ENCODE measurements at regions not wholly inside any gene's neighbourhood (a gene's known extent, or its start where the extent isn't known, plus 50 kb on each side); places are given as distances from the start of the nearest gene placed in this dataset.

- H3K4me1 Mint-ChIP-seq = no peaks in the 10 kb centered on the region
Observed at GRCh38 chr2:18446715-18447114, 113.7 kb downstream of the RDH14 start.

GRCh38 chr2:18445433-18446320 is 114.8 kb downstream of the RDH14 start:
- POLR2A ChIA-PET = no interaction called here
- Mint-ChIP-seq H3K36me3 (ENCODE audit: low read depth) (no peaks in the 10 kb centered on the region), H3K9me3 (no peaks in the 10 kb centered on the region), H3K4me1 (no peaks in the 10 kb centered on the region), H3K27me3 (peaks cover 13% of the 10 kb centered on the region), H3K27ac (no peak overlapping the region), H3K4me3 (no peak overlapping the region)
- CTCF ChIA-PET = no interaction called here
- DNase-seq = no peak

More at GRCh38 chr2:18446715-18447114, 113.7 kb downstream of the RDH14 start:
- ChIA-PET CTCF (no interaction called here), POLR2A (no interaction called here)
- no peak for DNase-seq
- Mint-ChIP-seq H3K36me3 (ENCODE audit: low read depth) (no peaks in the 10 kb centered on the region), H3K27me3 (peaks cover 12% of the 10 kb centered on the region), H3K27ac (no peak overlapping the region), H3K4me3 (no peak overlapping the region), H3K9me3 (no peaks in the 10 kb centered on the region)

GRCh38 chr2:18444806-18445205 is 115.6 kb downstream of the RDH14 start:
- CTCF ChIA-PET = no interaction called here
- no peak overlapping the region for H3K4me3 Mint-ChIP-seq
- no peak for DNase-seq
- POLR2A ChIA-PET = no interaction called here
- no peak overlapping the region for H3K27ac Mint-ChIP-seq
- H3K27me3 Mint-ChIP-seq = peaks cover 13% of the 10 kb centered on the region
- no peaks in the 10 kb centered on the region for H3K9me3 Mint-ChIP-seq
- H3K4me1 Mint-ChIP-seq = no peaks in the 10 kb centered on the region
- H3K36me3 Mint-ChIP-seq (ENCODE audit: low read depth) = no peaks in the 10 kb centered on the region

GRCh38 chr2:18441583-18441982 is 118.9 kb downstream of the RDH14 start:
- Mint-ChIP-seq H3K9me3 (no peaks in the 10 kb centered on the region), H3K4me1 (no peaks in the 10 kb centered on the region), H3K27ac (no peak overlapping the region), H3K27me3 (peaks cover 15% of the 10 kb centered on the region), H3K36me3 (ENCODE audit: low read depth) (no peaks in the 10 kb centered on the region), H3K4me3 (no peak overlapping the region)
- DNase-seq = no peak
- CTCF ChIA-PET = no interaction called here
- POLR2A ChIA-PET = no interaction called here

GRCh38 chr2:18440777-18441176 is 119.7 kb downstream of the RDH14 start:
- POLR2A ChIA-PET = no interaction called here
- no peaks in the 10 kb centered on the region for H3K36me3 Mint-ChIP-seq (ENCODE audit: low read depth)
- CTCF ChIA-PET = no interaction called here
- no peak overlapping the region for H3K4me3 Mint-ChIP-seq
- H3K27ac Mint-ChIP-seq = no peak overlapping the region
- no peaks in the 10 kb centered on the region for H3K4me1 Mint-ChIP-seq
- no peaks in the 10 kb centered on the region for H3K9me3 Mint-ChIP-seq
- no peak for DNase-seq
- peaks cover 16% of the 10 kb centered on the region for H3K27me3 Mint-ChIP-seq

- CTCF ChIA-PET = no interaction called here
- H3K27me3 Mint-ChIP-seq = peaks cover 14% of the 10 kb centered on the region
- no peak overlapping the region for H3K4me3 Mint-ChIP-seq
- H3K36me3 Mint-ChIP-seq (ENCODE audit: low read depth) = no peaks in the 10 kb centered on the region
- POLR2A ChIA-PET = no interaction called here
- no peaks in the 10 kb centered on the region for H3K4me1 Mint-ChIP-seq
- H3K27ac Mint-ChIP-seq = no peak overlapping the region
- no peak for DNase-seq
- no peaks in the 10 kb centered on the region for H3K9me3 Mint-ChIP-seq
Observed at GRCh38 chr2:18440141-18440661, 120.3 kb downstream of the RDH14 start.

- ChIA-PET CTCF (no interaction called here), POLR2A (no interaction called here)
- H3K9me3 Mint-ChIP-seq = no peaks in the 10 kb centered on the region
- no peak for DNase-seq
- H3K27ac Mint-ChIP-seq = no peak overlapping the region
- no peaks in the 10 kb centered on the region for H3K36me3 Mint-ChIP-seq (ENCODE audit: low read depth)
- H3K4me3 Mint-ChIP-seq = no peak overlapping the region
- H3K27me3 Mint-ChIP-seq = peaks cover 14% of the 10 kb centered on the region
- H3K4me1 Mint-ChIP-seq = no peaks in the 10 kb centered on the region
Observed at GRCh38 chr2:18439716-18440115, 120.7 kb downstream of the RDH14 start.

GRCh38 chr2:18437909-18438308 is 122.5 kb downstream of the RDH14 start:
- H3K27me3 Mint-ChIP-seq = peaks cover 10% of the 10 kb centered on the region
- no peak for DNase-seq
- H3K27ac Mint-ChIP-seq = no peak overlapping the region
- POLR2A ChIA-PET = no interaction called here
- no peaks in the 10 kb centered on the region for H3K36me3 Mint-ChIP-seq (ENCODE audit: low read depth)
- H3K4me3 Mint-ChIP-seq = no peak overlapping the region
- H3K9me3 Mint-ChIP-seq = no peaks in the 10 kb centered on the region
- no peaks in the 10 kb centered on the region for H3K4me1 Mint-ChIP-seq
- CTCF ChIA-PET = no interaction called here

GRCh38 chr2:18436503-18437005 is 123.9 kb downstream of the RDH14 start:
- Mint-ChIP-seq H3K36me3 (ENCODE audit: low read depth) (no peaks in the 10 kb centered on the region), H3K9me3 (no peaks in the 10 kb centered on the region), H3K27ac (no peak overlapping the region), H3K4me1 (no peaks in the 10 kb centered on the region), H3K27me3 (peaks cover 3% of the 10 kb centered on the region), H3K4me3 (no peak overlapping the region)
- DNase-seq = no peak
- CTCF ChIA-PET = interaction anchor here (1.4 kb wide), 1 partner anchor 12 kb away, joined by 5 read pairs; no protein-coding TSS in a partner anchor
- POLR2A ChIA-PET = no interaction called here

GRCh38 chr2:18435426-18436037 is 124.9 kb downstream of the RDH14 start:
- Mint-ChIP-seq H3K27ac (no peak overlapping the region), H3K4me1 (no peaks in the 10 kb centered on the region), H3K4me3 (no peak overlapping the region), H3K27me3 (peaks cover 3% of the 10 kb centered on the region), H3K36me3 (ENCODE audit: low read depth) (no peaks in the 10 kb centered on the region), H3K9me3 (no peaks in the 10 kb centered on the region)
- ChIA-PET POLR2A (no interaction called here), CTCF (interaction anchor here (1.4 kb wide), 1 partner anchor 13 kb away, joined by 5 read pairs; no protein-coding TSS in a partner anchor)
- DNase-seq = no peak

- POLR2A ChIA-PET = no interaction called here
- peaks cover 2% of the 10 kb centered on the region for H3K27me3 Mint-ChIP-seq
- H3K4me1 Mint-ChIP-seq = no peaks in the 10 kb centered on the region
- no peak overlapping the region for H3K4me3 Mint-ChIP-seq
- no peak for DNase-seq
- H3K27ac Mint-ChIP-seq = no peak overlapping the region
- no peaks in the 10 kb centered on the region for H3K36me3 Mint-ChIP-seq (ENCODE audit: low read depth)
- H3K9me3 Mint-ChIP-seq = no peaks in the 10 kb centered on the region
- CTCF ChIA-PET = no interaction called here
Observed at GRCh38 chr2:18433872-18434271, 126.6 kb downstream of the RDH14 start.

GRCh38 chr2:18432999-18433398 is 127.5 kb downstream of the RDH14 start:
- no peak for DNase-seq
- ChIA-PET CTCF (no interaction called here), POLR2A (no interaction called here)
- Mint-ChIP-seq H3K27me3 (peaks cover 2% of the 10 kb centered on the region), H3K36me3 (ENCODE audit: low read depth) (no peaks in the 10 kb centered on the region), H3K4me3 (no peak overlapping the region), H3K9me3 (no peaks in the 10 kb centered on the region), H3K27ac (no peak overlapping the region), H3K4me1 (no peaks in the 10 kb centered on the region)

GRCh38 chr2:18430996-18431748 is 129.3 kb downstream of the RDH14 start:
- no peaks in the 10 kb centered on the region for H3K36me3 Mint-ChIP-seq (ENCODE audit: low read depth)
- H3K9me3 Mint-ChIP-seq = no peaks in the 10 kb centered on the region
- no peak overlapping the region for H3K4me3 Mint-ChIP-seq
- no peaks in the 10 kb centered on the region for H3K4me1 Mint-ChIP-seq
- ChIA-PET CTCF (no interaction called here), POLR2A (no interaction called here)
- no peak overlapping the region for H3K27ac Mint-ChIP-seq
- DNase-seq = no peak
- H3K27me3 Mint-ChIP-seq = no peaks in the 10 kb centered on the region
